ENCODE measurements at regions not wholly inside any gene's neighbourhood (a gene's known extent, or its start where the extent isn't known, plus 50 kb on each side); places are given as distances from the start of the nearest gene placed in this dataset.

DNA sequence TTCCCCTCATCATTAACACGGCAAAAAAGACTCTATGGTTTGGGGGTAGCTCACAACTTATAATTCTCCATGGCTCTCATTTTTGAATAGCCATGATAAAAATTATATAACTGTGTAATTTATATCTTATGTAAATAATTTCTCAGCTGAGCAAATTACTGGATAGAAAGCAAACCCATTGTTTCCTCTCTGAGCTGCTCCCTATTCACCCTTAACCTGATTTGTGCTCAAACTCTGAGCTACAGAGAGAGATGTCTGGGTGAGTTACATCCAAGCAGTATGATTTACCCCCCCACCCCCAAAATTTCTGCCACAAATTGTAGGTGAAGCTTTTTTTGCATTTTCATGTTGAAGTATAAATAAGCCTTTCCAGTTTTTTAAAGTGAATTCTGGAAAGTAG, 123.7 kb downstream of the TFCP2L1 start:
- TF ChIP-seq GATA3 (IDR thresholded peaks at IDR 0.05; ENCODE audit: low read depth, low read length), result no peak
- TF ChIP-seq GATA2 (IDR thresholded peaks at IDR 0.05; ENCODE audit: low read depth, low read length), result no peak

Data from SH-SY5Y (cell line).